ENCODE measurements at regions not wholly inside any gene's neighbourhood (a gene's known extent, or its start where the extent isn't known, plus 50 kb on each side); places are given as distances from the start of the nearest gene placed in this dataset.

- no peak for TF ChIP-seq STAG1 (CRISPR knock-in tag; IDR thresholded peaks at IDR 0.05)
- TF ChIP-seq ATF1 (CRISPR knock-in tag; IDR thresholded peaks at IDR 0.05): no peak
- no peak for TF ChIP-seq ATF3 (CRISPR knock-in tag; IDR thresholded peaks at IDR 0.05)
- TF ChIP-seq MAX (IDR thresholded peaks at IDR 0.05): no peak
- no peak for TF ChIP-seq SIN3A (IDR thresholded peaks at IDR 0.05; ENCODE audit: borderline replicate concordance, low read depth, low read length)
- no peak for TF ChIP-seq POLR2A (IDR thresholded peaks at IDR 0.05; ENCODE audit: insufficient read depth in 1 of 2, low read depth in 2 of 2, low read length in 2 of 2)
- TF ChIP-seq GATA4 (IDR thresholded peaks at IDR 0.05; ENCODE audit: borderline replicate concordance, low read depth): no peak
Measured at GRCh38 chr15:95698230-95698629, 632.3 kb upstream of the NR2F2 start.
